CD4-positive, alpha-beta T cell (primary cell): ENCODE measurements at regions not wholly inside any gene's neighbourhood (a gene's known extent, or its start where the extent isn't known, plus 50 kb on each side); places are given as distances from the start of the nearest gene placed in this dataset.

Experiments used
- ATAC-seq: fragments of 200-7000 bp; cut with Tn5 transposase; one replicate; pipeline ENCODE4 v1.10.0; 2022; ENCODE audit warnings: mild to moderate bottlenecking; ENCODE audit not compliant: poor library complexity
- CTCF ChIA-PET: fragments of 350-600 bp; sonication (Branson Sonifier 250); formaldehyde crosslinking; loops from one replicate; lab custom pipeline; 2021; ENCODE audit warnings: antibody characterized with exemption, inconsistent platforms; lab: Charles Lee
- POLR2A ChIA-PET: fragments of 350-600 bp; sonication (Branson Sonifier 250); formaldehyde crosslinking; loops from one replicate; lab custom pipeline; 2021; ENCODE audit warnings: antibody characterized with exemption, inconsistent platforms; lab: Charles Lee
- DNase-seq, 14 experiments: peaks; one replicate each; pipeline ENCODE4 v3.0.0-alpha.2; 2013 to 2020; ENCODE audit warnings: mixed read lengths in 2 of 14
- H3K27ac ChIP-seq, 2 donors: one replicate each; pipeline versions ENCODE4 v1.5.1 to v1.7.0; 2013; ENCODE audit warnings: low read length in 2 of 2, low read depth in 1 of 2, mild to moderate bottlenecking in 1 of 2
- H3K27me3 ChIP-seq, 2 experiments: 1 replicate in 1 of 2; 2 replicates in 1 of 2; pipeline versions ENCODE4 v1.6.1 to v1.7.0; 2013; ENCODE audit warnings: low read length in 2 of 2, control low read depth in 1 of 2, mild to moderate bottlenecking in 1 of 2, moderate library complexity in 1 of 2; ENCODE audit not compliant: insufficient read depth in 2 of 2, control insufficient read depth in 1 of 2
- H3K36me3 ChIP-seq: one replicate; pipeline ENCODE4 v1.6.1; 2013; ENCODE audit warnings: low read length, control low read depth; ENCODE audit not compliant: insufficient read depth
- H3K4me1 ChIP-seq: one replicate; pipeline ENCODE4 v1.6.1; 2013; ENCODE audit warnings: low read length, control low read depth; ENCODE audit not compliant: insufficient read depth
- H3K4me3 ChIP-seq: one replicate; pipeline ENCODE4 v1.5.1; 2013; ENCODE audit warnings: mild to moderate bottlenecking, low read length, moderate library complexity
- H3K9me3 ChIP-seq, 2 experiments: 1 replicate in 1 of 2; 2 replicates in 1 of 2; pipeline versions ENCODE4 v1.6.1 to v1.7.0; 2013; ENCODE audit warnings: low read length in 2 of 2, mild to moderate bottlenecking in 2 of 2, control low read depth in 1 of 2, moderate library complexity in 1 of 2; ENCODE audit not compliant: control insufficient read depth in 1 of 2, insufficient read depth in 1 of 2
- H3K27ac Mint-ChIP-seq: one replicate; pipeline ENCODE4 v1.8.0; 2020; ENCODE audit warnings: mixed read lengths
- H3K27me3 Mint-ChIP-seq: one replicate; pipeline ENCODE4 v1.8.0; 2021; ENCODE audit warnings: mixed read lengths
- H3K36me3 Mint-ChIP-seq: one replicate; pipeline ENCODE4 v1.8.0; 2021; ENCODE audit warnings: low read depth, mixed read lengths
- H3K4me1 Mint-ChIP-seq: one replicate; pipeline ENCODE4 v1.8.0; 2021; ENCODE audit warnings: low read depth, mixed read lengths
- H3K4me3 Mint-ChIP-seq: one replicate; pipeline ENCODE4 v1.8.0; 2020; ENCODE audit warnings: mild to moderate bottlenecking, mixed read lengths
- H3K9me3 Mint-ChIP-seq: one replicate; pipeline ENCODE4 v1.8.0; 2020; ENCODE audit warnings: mixed read lengths
- CTCF ChIP-seq: fragments of 200-600 bp; IDR thresholded peaks from one replicate; pipeline ENCODE4 v1.8.0; 2022; ENCODE audit warnings: antibody characterized with exemption, mild to moderate bottlenecking
- intact Hi-C, 2 experiments: fragments of 100-400 bp; cut with DNase I in 1 of 2; cut with micrococcal nuclease in 1 of 2; formaldehyde crosslinking; loops; one replicate each; pipeline versions ENCODE4 v1.15.1 to v1.9.0; 2023 to 2025; cut with DNase I, micrococcal nuclease

DNA sequence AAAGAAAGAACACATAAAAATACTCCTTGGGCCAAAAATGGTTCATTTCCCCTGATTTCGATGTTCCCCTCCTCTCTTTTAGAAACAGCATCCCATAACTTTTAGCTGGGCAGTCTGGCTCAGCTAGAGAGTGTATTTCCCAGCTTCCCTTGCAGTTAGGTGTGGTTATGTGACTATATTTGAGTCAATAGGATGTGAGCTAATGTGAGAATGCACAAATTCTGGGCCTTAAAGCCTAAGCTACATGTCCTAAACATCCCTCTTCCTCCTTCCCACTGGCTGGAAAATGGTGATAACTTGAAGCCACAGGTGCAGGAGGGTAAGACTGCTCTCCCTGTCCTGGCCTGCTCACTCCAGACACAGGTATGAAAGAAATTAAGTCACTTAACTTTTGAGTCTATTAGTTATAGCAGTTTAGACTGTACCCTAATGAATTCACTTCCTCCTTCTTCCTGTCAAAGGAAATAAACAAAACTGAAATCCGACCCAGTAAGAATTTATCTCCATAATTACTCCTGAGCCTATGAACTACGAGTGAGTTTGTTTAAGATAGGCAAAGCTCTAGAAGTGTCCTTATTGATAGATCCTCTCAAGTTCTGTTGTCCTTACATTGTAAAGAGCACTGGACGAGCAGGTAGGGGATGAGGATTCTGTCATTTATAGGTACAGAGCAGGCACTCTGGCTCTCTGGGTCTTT is 177.6 kb downstream of the MTX2 start:
- no peak for TF ChIP-seq CTCF
- Mint-ChIP-seq H3K4me1 (no peaks in the 10 kb centered on the region), H3K4me3 (no peak overlapping the region), H3K27me3 (peaks cover 14% of the 10 kb centered on the region), H3K36me3 (no peaks in the 10 kb centered on the region), H3K27ac (no peak overlapping the region), H3K9me3 (no peaks in the 10 kb centered on the region)
- intact Hi-C loops = no loop called here
- H3K27me3 ChIP-seq = no peaks in the 10 kb centered on the region
- H3K36me3 ChIP-seq = no peaks in the 10 kb centered on the region
- ATAC-seq (no peak), DNase-seq (no peak)
- no peak overlapping the region for H3K4me3 ChIP-seq
- H3K27ac ChIP-seq = no peak overlapping the region
- H3K9me3 ChIP-seq = no peaks in the 10 kb centered on the region
- CTCF ChIA-PET = no interaction called here
- POLR2A ChIA-PET = no interaction called here
- no peaks in the 10 kb centered on the region for H3K4me1 ChIP-seq

DNA sequence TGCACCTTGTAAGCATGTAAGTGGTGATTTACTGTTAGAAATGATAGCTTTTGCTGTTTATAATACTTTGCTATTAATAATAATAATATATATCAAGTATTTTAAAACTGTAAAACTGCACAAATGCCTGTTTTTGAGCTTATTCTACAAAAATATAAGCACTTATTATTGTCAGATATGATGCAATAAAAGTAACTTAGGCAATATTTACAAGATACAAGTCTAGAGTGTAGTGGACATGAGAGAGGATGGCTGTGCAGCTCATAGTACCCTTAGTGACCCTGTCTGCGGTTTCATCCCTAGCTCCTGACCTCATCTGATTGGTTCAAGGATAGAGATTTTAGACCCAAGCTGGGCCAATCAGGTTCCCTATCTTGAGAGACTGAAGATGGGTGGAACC is 178.4 kb downstream of the MTX2 start:
- H3K27me3 ChIP-seq = no peaks in the 10 kb centered on the region
- H3K4me1 ChIP-seq = no peaks in the 10 kb centered on the region
- intact Hi-C loops = no loop called here
- no peaks in the 10 kb centered on the region for H3K9me3 Mint-ChIP-seq
- no peaks in the 10 kb centered on the region for H3K4me1 Mint-ChIP-seq
- ChIA-PET CTCF (interaction anchor here (1.0 kb wide), 1 partner anchor 320 kb away, joined by 3 read pairs; no protein-coding TSS in a partner anchor), POLR2A (no interaction called here)
- peaks cover 7% of the 10 kb centered on the region for H3K27me3 Mint-ChIP-seq
- H3K27ac ChIP-seq = no peak overlapping the region
- H3K36me3 ChIP-seq = no peaks in the 10 kb centered on the region
- H3K36me3 Mint-ChIP-seq = no peaks in the 10 kb centered on the region
- ATAC-seq (no peak), DNase-seq (no peak)
- TF ChIP-seq CTCF = no peak
- H3K27ac Mint-ChIP-seq = no peak overlapping the region
- H3K4me3 ChIP-seq = no peak overlapping the region
- no peaks in the 10 kb centered on the region for H3K9me3 ChIP-seq
- H3K4me3 Mint-ChIP-seq = no peak overlapping the region

DNA sequence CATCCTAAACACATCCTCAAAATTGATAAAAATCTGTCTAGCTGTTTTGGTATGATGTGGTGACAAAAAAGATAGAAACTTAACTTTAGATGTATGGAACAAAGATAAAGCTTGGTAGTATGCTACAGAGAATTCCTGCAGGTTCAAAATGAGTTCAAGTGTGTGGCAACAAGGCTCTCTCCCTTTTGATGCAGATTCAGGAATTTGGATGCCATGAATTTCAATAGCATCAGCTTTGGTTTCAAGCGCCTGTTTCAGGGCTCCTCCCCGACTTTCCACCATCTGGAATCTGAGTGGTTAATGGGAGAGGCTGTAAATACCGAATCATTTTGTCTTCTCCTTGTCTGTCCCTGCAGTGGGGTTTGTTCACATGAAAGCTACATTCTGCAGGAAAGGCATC is 180.6 kb downstream of the MTX2 start:
- Histone ChIP-seq H3K27ac (no peak overlapping the region), H3K36me3 (no peaks in the 10 kb centered on the region), H3K9me3 (no peaks in the 10 kb centered on the region), H3K4me3 (no peak overlapping the region), H3K27me3 (peaks cover 3 to 8% of the 10 kb centered on the region in 2 experiments), H3K4me1 (no peaks in the 10 kb centered on the region)
- Mint-ChIP-seq H3K27ac (no peak overlapping the region), H3K36me3 (no peaks in the 10 kb centered on the region), H3K27me3 (peaks cover 20% of the 10 kb centered on the region), H3K4me3 (no peak overlapping the region), H3K9me3 (no peaks in the 10 kb centered on the region), H3K4me1 (no peaks in the 10 kb centered on the region)
- ChIA-PET POLR2A (no interaction called here), CTCF (interaction anchor here (1.7 kb wide), 1 partner anchor 323 kb away, joined by 6 read pairs; no protein-coding TSS in a partner anchor)
- intact Hi-C loops = loop anchor here in 1 of 2 experiments (10.0 kb wide), 1 partner anchor 695 kb away; no protein-coding TSS in a partner anchor
- DNase-seq (no peak), ATAC-seq (no peak)
- no peak for TF ChIP-seq CTCF
